ENCODE measurements at regions not wholly inside any gene's neighbourhood (a gene's known extent, or its start where the extent isn't known, plus 50 kb on each side); places are given as distances from the start of the nearest gene placed in this dataset.

GRCh38 chr5:91955610-91956009, 572.5 kb upstream of the ARRDC3 start:
- TF ChIP-seq REST (IDR thresholded peaks at IDR 0.05; ENCODE audit: insufficient replicate concordance, low read depth) (no peak), GABPA (IDR thresholded peaks at IDR 0.05; ENCODE audit: low read depth) (no peak)
- TF ChIP-seq, protein P1, sequence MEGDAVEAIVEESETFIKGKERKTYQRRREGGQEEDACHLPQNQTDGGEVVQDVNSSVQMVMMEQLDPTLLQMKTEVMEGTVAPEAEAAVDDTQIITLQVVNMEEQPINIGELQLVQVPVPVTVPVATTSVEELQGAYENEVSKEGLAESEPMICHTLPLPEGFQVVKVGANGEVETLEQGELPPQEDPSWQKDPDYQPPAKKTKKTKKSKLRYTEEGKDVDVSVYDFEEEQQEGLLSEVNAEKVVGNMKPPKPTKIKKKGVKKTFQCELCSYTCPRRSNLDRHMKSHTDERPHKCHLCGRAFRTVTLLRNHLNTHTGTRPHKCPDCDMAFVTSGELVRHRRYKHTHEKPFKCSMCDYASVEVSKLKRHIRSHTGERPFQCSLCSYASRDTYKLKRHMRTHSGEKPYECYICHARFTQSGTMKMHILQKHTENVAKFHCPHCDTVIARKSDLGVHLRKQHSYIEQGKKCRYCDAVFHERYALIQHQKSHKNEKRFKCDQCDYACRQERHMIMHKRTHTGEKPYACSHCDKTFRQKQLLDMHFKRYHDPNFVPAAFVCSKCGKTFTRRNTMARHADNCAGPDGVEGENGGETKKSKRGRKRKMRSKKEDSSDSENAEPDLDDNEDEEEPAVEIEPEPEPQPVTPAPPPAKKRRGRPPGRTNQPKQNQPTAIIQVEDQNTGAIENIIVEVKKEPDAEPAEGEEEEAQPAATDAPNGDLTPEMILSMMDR (IDR thresholded peaks at IDR 0.05; ENCODE audit: insufficient read depth, low read length): no peak

All from HL-60 (cell line).